Calu3 (cell line): ENCODE measurements at regions not wholly inside any gene's neighbourhood (a gene's known extent, or its start where the extent isn't known, plus 50 kb on each side); places are given as distances from the start of the nearest gene placed in this dataset.

ENCODE experiments used
- BruUV-seq: library from RNA; stranded (reverse); fragments of 400-500 nt; replicated peaks from 2 replicates; lab custom pipeline; 2021; lab: Mats Ljungman, UMichigan
- CTCF ChIA-PET: fragments of 300-600 bp; sonication (Branson Sonifier 250); formaldehyde crosslinking; loops from one replicate; lab custom pipeline; 2022; ENCODE audit warnings: antibody characterized with exemption; lab: Charles Lee
- DNase-seq: peaks from one replicate; pipeline ENCODE4 v3.0.0; 2022
- H3K27ac Mint-ChIP-seq: one replicate; pipeline ENCODE4 v1.8.0; 2022; ENCODE audit warnings: mixed read lengths; ENCODE audit not compliant: unreplicated experiment
- H3K27me3 Mint-ChIP-seq: one replicate; pipeline ENCODE4 v1.8.0; 2022; ENCODE audit warnings: mixed read lengths; ENCODE audit not compliant: unreplicated experiment
- H3K36me3 Mint-ChIP-seq: one replicate; pipeline ENCODE4 v1.8.0; 2022; ENCODE audit warnings: mild to moderate bottlenecking, moderate library complexity, mixed read lengths; ENCODE audit not compliant: insufficient read depth, unreplicated experiment
- H3K4me1 Mint-ChIP-seq: one replicate; pipeline ENCODE4 v1.8.0; 2022; ENCODE audit warnings: mild to moderate bottlenecking, low read depth, mixed read lengths; ENCODE audit not compliant: unreplicated experiment
- H3K4me3 Mint-ChIP-seq: one replicate; pipeline ENCODE4 v1.8.0; 2022; ENCODE audit warnings: mild to moderate bottlenecking, low read depth, moderate library complexity, mixed read lengths; ENCODE audit not compliant: unreplicated experiment
- H3K9me3 Mint-ChIP-seq: one replicate; pipeline ENCODE4 v1.8.0; 2022; ENCODE audit warnings: low read depth, mixed read lengths; ENCODE audit not compliant: unreplicated experiment
- intact Hi-C: fragments of 100-400 bp; cut with micrococcal nuclease; formaldehyde crosslinking; loops from one replicate; pipeline ENCODE4 v1.10.0; 2022; ENCODE audit not compliant: unreplicated experiment
- TF ChIP-seq, protein P1 (sequence below): fragments of 200-600 bp; IDR thresholded peaks from one replicate; pipeline ENCODE4 v1.8.0; 2022; ENCODE audit warnings: antibody characterized with exemption; ENCODE audit not compliant: unreplicated experiment

DNA sequence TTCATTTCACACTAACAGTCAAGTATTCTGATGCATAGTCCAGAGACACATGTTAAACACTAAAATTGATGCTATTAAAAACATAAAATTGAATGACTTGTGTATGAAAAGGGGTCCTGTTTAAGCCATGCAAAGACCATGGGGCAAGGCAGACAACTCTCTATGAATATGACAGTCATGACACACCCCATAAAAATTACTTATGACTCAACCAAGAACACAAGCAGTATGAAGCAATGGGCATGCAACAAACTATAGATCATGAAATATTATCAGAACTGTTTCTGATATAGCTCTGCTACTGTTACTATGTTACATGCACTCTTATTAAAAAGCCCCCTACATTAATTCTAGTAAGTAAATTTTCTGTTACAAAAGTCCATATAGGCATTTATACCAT is 57.5 kb upstream of the ZCCHC13 start:
- intact Hi-C loops = no loop called here
- CTCF ChIA-PET = no interaction called here
- no TSS peak for BruUV-seq
- Mint-ChIP-seq H3K4me1 (peaks cover 29% of the 10 kb centered on the region), H3K4me3 (no peak overlapping the region), H3K27ac (peak overlapping the region; percentile 63), H3K27me3 (no peaks in the 10 kb centered on the region), H3K9me3 (no peaks in the 10 kb centered on the region), H3K36me3 (peaks cover 7% of the 10 kb centered on the region)
- TF ChIP-seq, protein P1, sequence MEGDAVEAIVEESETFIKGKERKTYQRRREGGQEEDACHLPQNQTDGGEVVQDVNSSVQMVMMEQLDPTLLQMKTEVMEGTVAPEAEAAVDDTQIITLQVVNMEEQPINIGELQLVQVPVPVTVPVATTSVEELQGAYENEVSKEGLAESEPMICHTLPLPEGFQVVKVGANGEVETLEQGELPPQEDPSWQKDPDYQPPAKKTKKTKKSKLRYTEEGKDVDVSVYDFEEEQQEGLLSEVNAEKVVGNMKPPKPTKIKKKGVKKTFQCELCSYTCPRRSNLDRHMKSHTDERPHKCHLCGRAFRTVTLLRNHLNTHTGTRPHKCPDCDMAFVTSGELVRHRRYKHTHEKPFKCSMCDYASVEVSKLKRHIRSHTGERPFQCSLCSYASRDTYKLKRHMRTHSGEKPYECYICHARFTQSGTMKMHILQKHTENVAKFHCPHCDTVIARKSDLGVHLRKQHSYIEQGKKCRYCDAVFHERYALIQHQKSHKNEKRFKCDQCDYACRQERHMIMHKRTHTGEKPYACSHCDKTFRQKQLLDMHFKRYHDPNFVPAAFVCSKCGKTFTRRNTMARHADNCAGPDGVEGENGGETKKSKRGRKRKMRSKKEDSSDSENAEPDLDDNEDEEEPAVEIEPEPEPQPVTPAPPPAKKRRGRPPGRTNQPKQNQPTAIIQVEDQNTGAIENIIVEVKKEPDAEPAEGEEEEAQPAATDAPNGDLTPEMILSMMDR = no peak
- no peak for DNase-seq

DNA sequence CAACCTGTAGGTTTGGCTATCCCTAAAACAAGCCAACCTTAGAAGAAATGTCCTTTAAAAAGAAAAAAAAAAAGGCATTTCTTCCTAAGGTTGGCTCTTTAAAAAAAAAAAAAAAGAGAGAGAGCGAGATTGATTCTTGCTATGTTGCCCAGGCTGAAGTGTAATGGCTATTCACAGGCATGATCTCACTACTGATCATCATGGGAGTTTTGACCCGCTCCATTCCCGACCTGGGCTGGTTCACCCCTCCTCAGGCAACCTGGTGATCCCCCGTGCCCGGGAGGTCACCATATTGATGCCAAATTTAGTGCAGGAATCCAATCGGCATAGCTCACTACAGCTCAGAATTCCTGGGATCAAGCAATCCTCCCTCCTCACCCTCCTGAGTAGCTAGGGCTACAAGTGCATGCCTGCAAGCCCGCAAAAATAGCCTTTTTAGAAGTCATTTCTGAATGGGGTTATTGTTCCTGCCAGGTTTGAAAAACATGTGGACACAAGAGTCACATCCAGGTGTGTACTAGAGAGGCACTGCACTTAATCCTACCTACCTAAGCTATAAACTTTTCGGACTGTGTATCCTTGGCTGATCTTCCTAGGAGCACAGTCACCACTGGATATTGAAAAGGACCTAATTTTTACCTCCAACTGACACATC is 61.4 kb upstream of the ZCCHC13 start:
- Mint-ChIP-seq H3K27ac (peak overlapping the region; percentile 77), H3K9me3 (no peaks in the 10 kb centered on the region), H3K4me3 (no peak overlapping the region), H3K27me3 (no peaks in the 10 kb centered on the region), H3K4me1 (peaks cover 14% of the 10 kb centered on the region), H3K36me3 (no peaks in the 10 kb centered on the region)
- CTCF ChIA-PET = interaction anchor here (0.8 kb wide), 1 partner anchor 689 kb away, joined by 4 read pairs; no protein-coding TSS in a partner anchor
- intact Hi-C loops = no loop called here
- DNase-seq = peak; percentile 8
- TF ChIP-seq, protein P1 = no peak
- BruUV-seq = no TSS peak

DNA sequence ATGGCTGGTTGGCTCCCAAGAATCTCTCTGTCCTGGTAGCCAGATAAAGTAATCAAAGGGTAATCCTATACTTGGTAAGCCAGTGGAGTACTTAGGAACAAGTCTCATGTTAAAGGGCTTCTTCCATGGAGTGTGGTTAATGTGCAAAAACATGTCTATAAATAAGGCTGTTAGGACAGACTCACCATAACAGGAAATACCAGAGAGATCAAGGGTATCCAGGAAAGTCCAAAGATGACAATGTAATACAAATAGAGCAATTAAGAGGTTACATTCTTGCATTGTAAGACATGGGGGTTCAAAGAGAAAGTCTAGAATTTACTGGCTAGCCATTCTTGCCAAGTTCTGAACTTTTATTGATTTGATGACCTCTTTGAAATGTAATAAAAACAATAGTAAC is 61.9 kb upstream of the ZCCHC13 start:
- TF ChIP-seq, protein P1 = no peak
- H3K4me1 Mint-ChIP-seq = peaks cover 14% of the 10 kb centered on the region
- no peaks in the 10 kb centered on the region for H3K9me3 Mint-ChIP-seq
- DNase-seq = no peak
- no peak overlapping the region for H3K4me3 Mint-ChIP-seq
- peak overlapping the region; percentile 77 for H3K27ac Mint-ChIP-seq
- intact Hi-C loops = no loop called here
- H3K36me3 Mint-ChIP-seq = no peaks in the 10 kb centered on the region
- BruUV-seq = no TSS peak
- CTCF ChIA-PET = no interaction called here
- H3K27me3 Mint-ChIP-seq = no peaks in the 10 kb centered on the region

DNA sequence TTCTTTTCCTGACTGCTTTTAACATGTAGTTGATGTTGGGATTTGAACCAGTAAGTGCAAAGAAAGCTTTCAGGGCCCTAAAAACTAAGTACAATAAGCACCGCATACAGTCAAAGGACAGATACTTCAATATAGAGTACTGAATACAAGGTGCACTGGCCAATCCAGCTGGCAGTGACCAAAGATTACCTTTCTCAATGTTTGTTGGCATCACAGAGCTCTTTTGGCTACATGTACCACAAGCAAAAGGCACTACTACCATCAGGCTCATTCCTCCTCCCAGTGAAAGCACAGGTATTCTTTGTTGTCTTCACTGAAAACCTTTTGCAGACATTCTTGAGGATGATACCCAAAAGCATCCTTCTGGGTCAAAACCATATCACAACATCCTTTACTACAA is 65.2 kb upstream of the ZCCHC13 start:
- TF ChIP-seq, protein P1 = no peak
- no peak for DNase-seq
- Mint-ChIP-seq H3K36me3 (no peaks in the 10 kb centered on the region), H3K27ac (no peak overlapping the region), H3K4me1 (peaks cover 14% of the 10 kb centered on the region), H3K27me3 (no peaks in the 10 kb centered on the region), H3K4me3 (no peak overlapping the region), H3K9me3 (no peaks in the 10 kb centered on the region)
- CTCF ChIA-PET = no interaction called here
- no TSS peak for BruUV-seq
- intact Hi-C loops = no loop called here
